Heart left ventricle (tissue), 13 donors: ENCODE measurements at regions not wholly inside any gene's neighbourhood (a gene's known extent, or its start where the extent isn't known, plus 50 kb on each side); places are given as distances from the start of the nearest gene placed in this dataset.

Experiments used
- POLR2A ChIP-seq, 2 donors: fragments of 450-650 bp; IDR thresholded peaks; one replicate each; pipeline ENCODE4 v1.6.1; 2017; ENCODE audit warnings: antibody characterized with exemption in 2 of 2, mild to moderate bottlenecking in 2 of 2, moderate library complexity in 2 of 2
- TF ChIP-seq, protein P1 (sequence below), 12 donors: fragments of 200-600 bp; sonication (generic) in 4 of 12; IDR thresholded peaks; one replicate each; pipeline versions ENCODE4 v1.5.0 to v1.8.0; 2018 to 2022; ENCODE audit warnings: antibody characterized with exemption in 12 of 12, mild to moderate bottlenecking in 5 of 12
- donor health status: ischemic (EF 13 %, LVEDD 7.1; RV severe dilation, severe dysfunction).
- donor health status: DM: no; HTN: yes; CAD: no.
- donor health status: DM: no; HTN: no; CAD: no.
- donor health status: ischemic (EF 25% LVEDD 6.9; RV normal size, moderate dysfunction).
- donor health status: ischemic (EF 25% LVEDD 5.7; RV mildly dilated, moderate dysfunction).
- donor health status: ischemic (EF 35%, LVEDD 5.7; RV mildly dilated, moderate dysfunction).
- donor health status: nonischemic (EF 11% LVEDD 7.7; RV severe dilation, severe dysfunction).
- donor health status: DM: yes; HTN: yes; CAD: no.
- donor health status: PGD.
- donor health status: ischemic (EF 29% LVEDD 5.4; RV normal size, mild dysfunction).
- donor health status: nonischemic (EF 23%, LVEDD 6.1; RV moderate dilation, normal function).

DNA sequence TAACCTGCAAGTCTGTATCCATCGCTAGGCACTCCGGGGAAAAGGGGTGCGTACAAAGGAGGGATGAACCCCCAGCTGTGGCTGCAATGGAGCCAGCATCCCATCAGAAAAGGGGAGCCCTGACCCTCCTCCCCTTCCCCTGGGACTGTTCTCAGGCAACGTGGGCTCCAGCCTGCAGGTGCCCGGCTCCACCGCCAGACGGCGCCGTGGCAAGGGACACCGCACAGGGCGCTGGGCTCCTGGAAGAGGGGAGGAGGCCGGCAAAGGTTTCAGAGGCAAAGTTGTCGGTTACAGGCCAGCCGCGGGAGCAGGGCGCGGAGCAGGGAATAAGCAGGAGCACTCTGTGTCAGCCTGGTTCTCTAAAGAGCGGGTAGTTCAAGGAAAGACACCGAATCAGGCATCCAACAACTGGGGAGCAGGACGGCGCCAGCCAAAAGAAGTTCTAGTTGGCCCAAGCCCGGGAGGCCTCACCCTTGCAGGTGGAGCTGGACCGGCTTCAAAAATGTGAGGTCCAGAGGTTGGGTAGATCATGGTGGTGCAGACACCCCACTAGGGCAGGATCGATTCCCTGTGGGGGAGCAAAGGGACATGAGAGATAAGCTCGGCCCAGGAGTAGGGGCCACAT, 53.0 kb upstream of the ATP12A start:
- TF ChIP-seq, protein P1, sequence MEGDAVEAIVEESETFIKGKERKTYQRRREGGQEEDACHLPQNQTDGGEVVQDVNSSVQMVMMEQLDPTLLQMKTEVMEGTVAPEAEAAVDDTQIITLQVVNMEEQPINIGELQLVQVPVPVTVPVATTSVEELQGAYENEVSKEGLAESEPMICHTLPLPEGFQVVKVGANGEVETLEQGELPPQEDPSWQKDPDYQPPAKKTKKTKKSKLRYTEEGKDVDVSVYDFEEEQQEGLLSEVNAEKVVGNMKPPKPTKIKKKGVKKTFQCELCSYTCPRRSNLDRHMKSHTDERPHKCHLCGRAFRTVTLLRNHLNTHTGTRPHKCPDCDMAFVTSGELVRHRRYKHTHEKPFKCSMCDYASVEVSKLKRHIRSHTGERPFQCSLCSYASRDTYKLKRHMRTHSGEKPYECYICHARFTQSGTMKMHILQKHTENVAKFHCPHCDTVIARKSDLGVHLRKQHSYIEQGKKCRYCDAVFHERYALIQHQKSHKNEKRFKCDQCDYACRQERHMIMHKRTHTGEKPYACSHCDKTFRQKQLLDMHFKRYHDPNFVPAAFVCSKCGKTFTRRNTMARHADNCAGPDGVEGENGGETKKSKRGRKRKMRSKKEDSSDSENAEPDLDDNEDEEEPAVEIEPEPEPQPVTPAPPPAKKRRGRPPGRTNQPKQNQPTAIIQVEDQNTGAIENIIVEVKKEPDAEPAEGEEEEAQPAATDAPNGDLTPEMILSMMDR (IDR thresholded peaks at IDR 0.05), result peak in 10 of 12 donors; percentile 17 to 54 (median 40)
- TF ChIP-seq POLR2A (IDR thresholded peaks at IDR 0.05), result no peak
